HCT116 (cell line): ENCODE measurements at regions not wholly inside any gene's neighbourhood (a gene's known extent, or its start where the extent isn't known, plus 50 kb on each side); places are given as distances from the start of the nearest gene placed in this dataset.

Source experiments
- ATAC-seq: fragments of 200-7000 bp; cut with Tn5 transposase; 2 replicates; pipeline ENCODE4 v1.9.1; 2020; ENCODE audit warnings: mild to moderate bottlenecking, moderate library complexity
- BruUV-seq: library from RNA; stranded (reverse); fragments of 400-500 nt; replicated peaks from 2 replicates; lab custom pipeline; 2021; lab: Mats Ljungman, UMichigan
- CTCF ChIA-PET: fragments of 300-600 bp; sonication (Branson Sonifier 250); formaldehyde crosslinking; loops from one replicate; lab custom pipeline; 2021; ENCODE audit warnings: antibody characterized with exemption; lab: Charles Lee
- POLR2A ChIA-PET: fragments of 300-600, 350-600 bp; sonication (Branson Sonifier 250); formaldehyde crosslinking; loops from one replicate; lab custom pipeline; 2021; ENCODE audit warnings: antibody characterized with exemption; lab: Charles Lee
- RAD21 ChIA-PET, 2 experiments: fragments of 300-600 bp; sonication (Branson Sonifier 250); formaldehyde crosslinking; loops; one replicate each; lab custom pipeline; 2023; ENCODE audit warnings: low total read pairs in 2 of 2; ENCODE audit not compliant: uncharacterized antibody in 2 of 2, unreplicated experiment in 2 of 2, low non-redundant PET in 1 of 2; lab: Charles Lee
- DNase-seq: peaks from one replicate; pipeline ENCODE4 v3.0.0-alpha.2; 2010; ENCODE audit warnings: low read depth, low spot score
- H2AFZ ChIP-seq: fragments of 200-600 bp; shearing (Covaris generic), sonication (generic); 2 replicates; pipeline ENCODE4 v1.6.1; 2017; ENCODE audit warnings: low read depth, mixed run types, mixed read lengths, antibody characterized with exemption, low read length; ENCODE audit not compliant: poor library complexity, severe bottlenecking
- H3K27ac ChIP-seq: 2 replicates; pipeline ENCODE4 v1.5.1; 2012; ENCODE audit warnings: low read depth, low read length
- H3K27me3 ChIP-seq: fragments of 200-600 bp; sonication (generic); 2 replicates; pipeline ENCODE4 v1.6.1; 2016; ENCODE audit warnings: mixed run types, low read length, mixed read lengths; ENCODE audit not compliant: insufficient read depth
- H3K36me3 ChIP-seq, 2 experiments: fragments of 200-500 bp in 1 of 2; fragments of 200-600 bp in 1 of 2; sonication (Bioruptor generic) in 1 of 2; sonication (generic) in 1 of 2; 2 replicates each; pipeline versions ENCODE4 v1.5.1 to v1.6.1; 2014 to 2016; ENCODE audit warnings: low read length in 2 of 2, inconsistent platforms in 1 of 2, mixed read lengths in 1 of 2, mixed run types in 1 of 2; ENCODE audit not compliant: insufficient read depth in 2 of 2, control insufficient read depth in 1 of 2
- H3K4me1 ChIP-seq, 2 experiments: fragments of 200-600 bp in 1 of 2; sonication (generic) in 1 of 2; 2 replicates each; pipeline versions ENCODE4 v1.5.1 to v1.6.1; 2012 to 2017; ENCODE audit warnings: low read length in 2 of 2, inconsistent platforms in 1 of 2, mild to moderate bottlenecking in 1 of 2, mixed read lengths in 1 of 2, mixed run types in 1 of 2, moderate library complexity in 1 of 2; ENCODE audit not compliant: insufficient read depth in 2 of 2, control insufficient read depth in 1 of 2
- H3K4me2 ChIP-seq: fragments of 200-600 bp; sonication (generic); 2 replicates; pipeline ENCODE4 v1.6.1; 2017; ENCODE audit warnings: mixed run types, low read length, mixed read lengths
- H3K4me3 ChIP-seq, 2 experiments: fragments of 200-600 bp in 1 of 2; sonication (generic) in 1 of 2; replicated peaks in 1 of 2; 2 replicates each; pipeline ENCODE4 v1.5.1; 2011 to 2016; ENCODE audit warnings: low read length in 2 of 2, control low read depth in 1 of 2, low read depth in 1 of 2, mild to moderate bottlenecking in 1 of 2, mixed read lengths in 1 of 2, mixed run types in 1 of 2
- H3K79me2 ChIP-seq: fragments of 200-600 bp; sonication (generic); 2 replicates; pipeline ENCODE4 v1.6.1; 2017; ENCODE audit warnings: mild to moderate bottlenecking, mixed run types, low read length, moderate library complexity, mixed read lengths; ENCODE audit not compliant: insufficient read depth
- H3K9ac ChIP-seq: fragments of 200-600 bp; sonication (generic); 2 replicates; pipeline ENCODE4 v1.6.1; 2016; ENCODE audit warnings: low read length, mixed read lengths
- H3K9me2 ChIP-seq: fragments of 200-600 bp; sonication (generic), shearing (Covaris generic); 2 replicates; pipeline ENCODE4 v1.6.1; 2017; ENCODE audit warnings: mixed run types, mild to moderate bottlenecking, moderate library complexity; ENCODE audit not compliant: insufficient read depth
- H3K9me3 ChIP-seq, 2 experiments: fragments of 200-500 bp in 1 of 2; fragments of 200-600 bp in 1 of 2; sonication (Bioruptor generic) in 1 of 2; sonication (generic) in 1 of 2; 2 replicates each; pipeline ENCODE4 v1.6.1; 2014 to 2017; ENCODE audit warnings: low read length in 2 of 2, mixed read lengths in 2 of 2, inconsistent platforms in 1 of 2, low read depth in 1 of 2, mild to moderate bottlenecking in 1 of 2, mixed run types in 1 of 2, moderate library complexity in 1 of 2; ENCODE audit not compliant: control insufficient read depth in 1 of 2, insufficient read depth in 1 of 2
- H4K20me1 ChIP-seq: fragments of 200-600 bp; sonication (generic), shearing (Covaris generic); 2 replicates; pipeline ENCODE4 v1.6.1; 2017; ENCODE audit warnings: mixed run types, mild to moderate bottlenecking, moderate library complexity; ENCODE audit not compliant: insufficient read depth
- CBX3 ChIP-seq: IDR thresholded peaks from 2 replicates; pipeline ENCODE4 v1.6.1; 2012; ENCODE audit warnings: low read depth
- CTCF ChIP-seq, 3 experiments: fragments of 200-600 bp in 1 of 3; sonication (generic) in 1 of 3; IDR thresholded peaks in 2 of 3; conservative IDR thresholded peaks in 1 of 3; 2 replicates each; pipeline ENCODE4 v1.5.1; 2012 to 2017; ENCODE audit warnings: low read depth in 2 of 3, low read length in 2 of 3, antibody characterized with exemption in 1 of 3, borderline replicate concordance in 1 of 3, control low read depth in 1 of 3, mild to moderate bottlenecking in 1 of 3, mixed read lengths in 1 of 3, mixed run types in 1 of 3, moderate library complexity in 1 of 3; ENCODE audit not compliant: insufficient read depth in 1 of 3
- ELF1 ChIP-seq: IDR thresholded peaks from 2 replicates; pipeline ENCODE4 v1.6.1; 2012; ENCODE audit warnings: low read depth, borderline replicate concordance
- EZH2phosphoT487 ChIP-seq: fragments of 200-600 bp; IDR thresholded peaks from 2 replicates; pipeline ENCODE4 v1.6.1; 2018; ENCODE audit warnings: antibody characterized with exemption, borderline replicate concordance
- FOSL1 ChIP-seq: IDR thresholded peaks from 2 replicates; pipeline ENCODE4 v1.6.1; 2012; ENCODE audit warnings: low read depth
- JUND ChIP-seq: IDR thresholded peaks from 2 replicates; pipeline ENCODE4 v1.6.1; 2012
- POLR2A ChIP-seq: IDR thresholded peaks from 2 replicates; pipeline ENCODE4 v1.7.0; 2011; ENCODE audit warnings: borderline replicate concordance; ENCODE audit not compliant: insufficient read depth, insufficient read length; ENCODE audit errors: extremely low read depth
- SIN3A ChIP-seq: IDR thresholded peaks from 2 replicates; pipeline ENCODE4 v1.6.1; 2012; ENCODE audit warnings: low read depth
- SRF ChIP-seq: IDR thresholded peaks from 2 replicates; pipeline ENCODE4 v1.6.1; 2012; ENCODE audit warnings: low read depth
- TCF7L2 ChIP-seq: IDR thresholded peaks from 2 replicates; pipeline ENCODE4 v1.7.0; 2011; ENCODE audit warnings: borderline replicate concordance, inconsistent platforms; ENCODE audit not compliant: insufficient read depth, insufficient read length; ENCODE audit errors: extremely low read depth
- ZNF274 ChIP-seq: fragments of 200-500 bp; sonication (Bioruptor generic); IDR thresholded peaks from 2 replicates; pipeline ENCODE4 v1.6.1; 2014; ENCODE audit warnings: mild to moderate bottlenecking, low read depth, low read length, inconsistent platforms
- intact Hi-C: fragments of 100-400 bp; cut with micrococcal nuclease; formaldehyde crosslinking; loops from 2 replicates; pipeline ENCODE4 v1.10.0; 2022

GRCh38 chr11:24108609-24109008, 388.2 kb upstream of the LUZP2 start (continued):
- TF ChIP-seq SRF = no peak
- TF ChIP-seq, all 23 proteins: peak for 0

GRCh38 chr11:24122291-24122690, 374.6 kb upstream of the LUZP2 start:
- ChIA-PET POLR2A (no interaction called here), CTCF (no interaction called here), RAD21 (no interaction called here)
- Histone ChIP-seq H3K4me1 (no peaks in the 10 kb centered on the region), H3K4me3 (no peak overlapping the region), H4K20me1 (no peaks in the 10 kb centered on the region), H2AFZ (no peak overlapping the region), H3K9ac (no peak overlapping the region), H3K27ac (no peak overlapping the region), H3K79me2 (no peaks in the 10 kb centered on the region), H3K4me2 (no peak overlapping the region), H3K9me3 (peaks cover 22 to 24% of the 10 kb centered on the region in 2 experiments; a peak in 2 of 4 replicates), H3K27me3 (no peaks in the 10 kb centered on the region), H3K36me3 (no peaks in the 10 kb centered on the region), H3K9me2 (no peaks in the 10 kb centered on the region)
- intact Hi-C loops = no loop called here
- BruUV-seq = no TSS peak
- DNase-seq (no peak), ATAC-seq (no peak)
- TF ChIP-seq SIN3A = no peak
- no peak for TF ChIP-seq CTCF (IDR thresholded peaks at IDR 0.05 in 2 of 3, conservative IDR thresholded peaks at IDR 0.05 in 1 of 3; ENCODE audit: borderline replicate concordance in 1 of 3, insufficient read depth in 1 of 3, low read depth in 2 of 3, low read length in 2 of 3)

GRCh38 chr11:24124876-24125275, 372.0 kb upstream of the LUZP2 start:
- Histone ChIP-seq H3K4me2 (no peak overlapping the region), H2AFZ (no peak overlapping the region), H3K36me3 (no peaks in the 10 kb centered on the region), H4K20me1 (no peaks in the 10 kb centered on the region), H3K79me2 (no peaks in the 10 kb centered on the region), H3K4me1 (no peaks in the 10 kb centered on the region), H3K9me2 (no peaks in the 10 kb centered on the region), H3K27ac (no peak overlapping the region), H3K4me3 (no peak overlapping the region), H3K9ac (no peak overlapping the region), H3K27me3 (no peaks in the 10 kb centered on the region), H3K9me3 (peaks cover 12 to 21% of the 10 kb centered on the region in 2 experiments; a peak in 2 of 4 replicates)
- ChIA-PET RAD21 (no interaction called here), CTCF (no interaction called here), POLR2A (no interaction called here)
- BruUV-seq = no TSS peak
- intact Hi-C loops = no loop called here
- no peak for ATAC-seq
- TF ChIP-seq TCF7L2 (no peak), CBX3 (no peak), ZNF274 (no peak), FOSL1 (no peak), EZH2phosphoT487 (no peak), SRF (no peak), ELF1 (no peak), POLR2A (no peak), JUND (no peak), SIN3A (no peak)
- no peak for DNase-seq
